Left ventricle myocardium inferior (tissue), 1 donor: ENCODE measurements at regions not wholly inside any gene's neighbourhood (a gene's known extent, or its start where the extent isn't known, plus 50 kb on each side); places are given as distances from the start of the nearest gene placed in this dataset.

ENCODE experiments used
- DNase-seq: peaks from one replicate; pipeline ENCODE4 v3.0.0-alpha.2; 2020
- H3K27ac ChIP-seq: fragments of 200-600 bp; replicated peaks from 2 replicates; pipeline ENCODE4 v1.8.0; 2021
- H3K27me3 ChIP-seq: fragments of 200-600 bp; 2 replicates; pipeline ENCODE4 v1.8.0; 2021; ENCODE audit warnings: low read depth
- H3K36me3 ChIP-seq: fragments of 200-600 bp; 2 replicates; pipeline ENCODE4 v1.8.0; 2021
- H3K4me1 ChIP-seq: fragments of 200-600 bp; 2 replicates; pipeline ENCODE4 v1.8.0; 2021
- H3K4me3 ChIP-seq: fragments of 200-600 bp; 2 replicates; pipeline ENCODE4 v1.8.0; 2021; ENCODE audit warnings: mild to moderate bottlenecking, moderate library complexity
- H3K9me3 ChIP-seq: fragments of 200-600 bp; replicated peaks from 2 replicates; pipeline ENCODE4 v1.8.0; 2021
- intact Hi-C: fragments of 100-400 bp; cut with micrococcal nuclease; formaldehyde crosslinking; loops from one replicate; pipeline ENCODE4 v1.11.0; 2022
- TF ChIP-seq, protein P1 (sequence below): fragments of 200-600 bp; IDR thresholded peaks from 2 replicates; pipeline ENCODE4 v1.8.0; 2021; ENCODE audit warnings: antibody characterized with exemption, mild to moderate bottlenecking, borderline replicate concordance
- donor health status: DM: no; HTN: yes; CAD: no; lungs with severe emphysema.

DNA sequence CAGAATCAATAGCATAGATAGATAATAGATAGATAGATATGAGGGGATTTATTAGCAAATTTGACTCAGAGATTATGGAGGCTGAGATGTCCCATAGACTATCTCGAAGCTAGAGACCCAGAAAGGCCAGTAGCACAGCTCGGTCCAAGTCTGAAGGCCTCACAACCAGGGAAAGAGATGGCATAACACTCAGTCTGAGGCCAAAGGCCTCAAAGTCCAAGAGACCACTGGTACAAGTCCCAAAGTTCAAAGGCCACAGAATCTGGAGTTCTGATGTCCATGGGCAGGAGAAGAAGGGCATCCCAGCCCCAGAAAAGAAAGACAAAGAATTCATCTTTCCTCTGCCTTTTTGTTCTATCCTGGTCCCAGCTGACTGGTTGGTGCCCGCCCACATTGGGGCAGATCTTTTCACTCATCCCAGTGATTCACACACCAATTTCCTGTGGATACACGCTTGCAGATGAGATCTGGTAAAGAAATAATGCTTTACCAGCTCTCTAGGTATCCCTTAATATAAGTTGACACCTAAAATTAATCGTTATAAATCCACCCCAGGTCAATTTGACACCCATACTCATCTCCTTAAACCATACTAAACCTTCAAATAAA, 127.8 kb upstream of the FBN2 start:
- Histone ChIP-seq H3K4me3 (no peak overlapping the region), H3K27ac (no peak overlapping the region), H3K36me3 (no peaks in the 10 kb centered on the region), H3K9me3 (no peaks in the 10 kb centered on the region), H3K27me3 (no peaks in the 10 kb centered on the region), H3K4me1 (no peaks in the 10 kb centered on the region)
- intact Hi-C loops = loop anchor here (10.0 kb wide), 1 partner anchor 179 kb away; no protein-coding TSS in a partner anchor
- DNase-seq = no peak
- TF ChIP-seq, protein P1, sequence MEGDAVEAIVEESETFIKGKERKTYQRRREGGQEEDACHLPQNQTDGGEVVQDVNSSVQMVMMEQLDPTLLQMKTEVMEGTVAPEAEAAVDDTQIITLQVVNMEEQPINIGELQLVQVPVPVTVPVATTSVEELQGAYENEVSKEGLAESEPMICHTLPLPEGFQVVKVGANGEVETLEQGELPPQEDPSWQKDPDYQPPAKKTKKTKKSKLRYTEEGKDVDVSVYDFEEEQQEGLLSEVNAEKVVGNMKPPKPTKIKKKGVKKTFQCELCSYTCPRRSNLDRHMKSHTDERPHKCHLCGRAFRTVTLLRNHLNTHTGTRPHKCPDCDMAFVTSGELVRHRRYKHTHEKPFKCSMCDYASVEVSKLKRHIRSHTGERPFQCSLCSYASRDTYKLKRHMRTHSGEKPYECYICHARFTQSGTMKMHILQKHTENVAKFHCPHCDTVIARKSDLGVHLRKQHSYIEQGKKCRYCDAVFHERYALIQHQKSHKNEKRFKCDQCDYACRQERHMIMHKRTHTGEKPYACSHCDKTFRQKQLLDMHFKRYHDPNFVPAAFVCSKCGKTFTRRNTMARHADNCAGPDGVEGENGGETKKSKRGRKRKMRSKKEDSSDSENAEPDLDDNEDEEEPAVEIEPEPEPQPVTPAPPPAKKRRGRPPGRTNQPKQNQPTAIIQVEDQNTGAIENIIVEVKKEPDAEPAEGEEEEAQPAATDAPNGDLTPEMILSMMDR = no peak

DNA sequence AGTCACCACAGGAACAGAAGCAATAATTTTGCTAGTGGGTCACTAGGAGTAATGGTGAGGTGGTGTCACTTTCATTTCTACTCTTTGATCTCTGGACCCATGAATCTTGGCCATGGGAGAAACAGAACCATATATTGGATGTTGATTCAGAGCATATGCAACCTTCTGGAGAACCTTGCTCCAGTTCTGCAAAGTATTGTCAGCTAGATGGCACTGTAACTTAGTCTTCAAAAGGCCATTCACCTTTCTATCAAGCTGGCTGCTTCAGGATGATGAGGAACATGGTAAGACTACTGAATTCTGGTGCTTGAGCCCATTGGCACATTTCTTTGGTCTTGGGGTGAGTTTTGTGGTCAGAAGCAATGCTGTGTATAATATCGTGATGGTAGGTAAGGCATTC, 129.1 kb upstream of the FBN2 start:
- TF ChIP-seq, protein P1 = peak; percentile 48
- no peaks in the 10 kb centered on the region for H3K27me3 ChIP-seq
- no peak overlapping the region for H3K27ac ChIP-seq
- DNase-seq = no peak
- no peaks in the 10 kb centered on the region for H3K9me3 ChIP-seq
- H3K4me3 ChIP-seq = no peak overlapping the region
- H3K4me1 ChIP-seq = no peaks in the 10 kb centered on the region
- H3K36me3 ChIP-seq = no peaks in the 10 kb centered on the region
- intact Hi-C loops = loop anchor here (10.0 kb wide), 1 partner anchor 178 kb away; no protein-coding TSS in a partner anchor

DNA sequence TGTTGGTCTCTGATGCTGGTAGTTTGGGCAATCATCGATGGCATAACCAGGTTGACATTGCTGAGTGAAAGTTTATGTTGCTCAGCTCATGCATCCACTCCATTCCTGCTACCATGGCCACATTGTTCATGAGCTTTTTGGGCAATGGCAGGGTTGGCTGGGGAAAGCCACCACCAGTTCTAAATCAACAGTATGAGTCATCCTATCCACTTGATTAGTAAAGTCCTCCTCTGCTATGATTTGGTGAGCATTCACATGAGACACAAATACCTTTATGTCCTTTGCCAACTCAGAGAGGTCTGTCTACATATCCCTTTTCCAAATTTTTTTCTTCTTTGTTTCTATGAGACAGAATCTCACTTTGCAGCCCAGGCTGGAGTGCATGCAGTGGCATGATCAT, 129.7 kb upstream of the FBN2 start:
- no peak overlapping the region for H3K4me3 ChIP-seq
- TF ChIP-seq, protein P1 = no peak
- no peak overlapping the region for H3K27ac ChIP-seq
- no peaks in the 10 kb centered on the region for H3K27me3 ChIP-seq
- no peaks in the 10 kb centered on the region for H3K36me3 ChIP-seq
- no peaks in the 10 kb centered on the region for H3K4me1 ChIP-seq
- intact Hi-C loops = loop anchor here (10.0 kb wide), 1 partner anchor 177 kb away; no protein-coding TSS in a partner anchor
- DNase-seq = no peak
- no peaks in the 10 kb centered on the region for H3K9me3 ChIP-seq

GRCh38 chr5:128668921-128669320, 130.9 kb upstream of the FBN2 start:
- H3K4me3 ChIP-seq = no peak overlapping the region
- no peaks in the 10 kb centered on the region for H3K9me3 ChIP-seq
- no peaks in the 10 kb centered on the region for H3K36me3 ChIP-seq
- H3K27ac ChIP-seq = no peak overlapping the region
- intact Hi-C loops = loop anchor here (10.0 kb wide), 1 partner anchor 176 kb away; no protein-coding TSS in a partner anchor
- H3K4me1 ChIP-seq = no peaks in the 10 kb centered on the region
- no peak for DNase-seq
- no peaks in the 10 kb centered on the region for H3K27me3 ChIP-seq
- TF ChIP-seq, protein P1 = no peak

- H3K4me3 ChIP-seq = no peak overlapping the region
- H3K9me3 ChIP-seq = no peaks in the 10 kb centered on the region
- H3K27ac ChIP-seq = no peak overlapping the region
- H3K36me3 ChIP-seq = no peaks in the 10 kb centered on the region
- TF ChIP-seq, protein P1 = no peak
- intact Hi-C loops = loop anchor here (10.0 kb wide), 2 partner anchors 175 to 455 kb away; no protein-coding TSS in a partner anchor
- H3K27me3 ChIP-seq = no peaks in the 10 kb centered on the region
- no peaks in the 10 kb centered on the region for H3K4me1 ChIP-seq
- no peak for DNase-seq
Observed at GRCh38 chr5:128669803-128670202, 131.8 kb upstream of the FBN2 start.
